Loucy (cell line): ENCODE measurements at regions not wholly inside any gene's neighbourhood (a gene's known extent, or its start where the extent isn't known, plus 50 kb on each side); places are given as distances from the start of the nearest gene placed in this dataset.

Experiments
- H2AFZ ChIP-seq: fragments of 200-600 bp; sonication (generic); 2 replicates; pipeline ENCODE4 v1.6.0; 2016; ENCODE audit warnings: antibody characterized with exemption, mild to moderate bottlenecking, low read length, moderate library complexity
- H3F3A ChIP-seq: fragments of 200-600 bp; 2 replicates; pipeline ENCODE4 v1.6.0; 2016; ENCODE audit warnings: antibody characterized with exemption, low read depth, mild to moderate bottlenecking
- H3K27me3 ChIP-seq: fragments of 200-600 bp; sonication (generic); 2 replicates; pipeline ENCODE4 v1.6.1; 2014; ENCODE audit warnings: low read length, mild to moderate bottlenecking; ENCODE audit not compliant: insufficient read depth, poor library complexity, severe bottlenecking
- H3K36me3 ChIP-seq: fragments of 200-600 bp; sonication (generic); 2 replicates; pipeline ENCODE4 v1.6.1; 2016; ENCODE audit warnings: low read length; ENCODE audit not compliant: insufficient read depth
- H3K4me1 ChIP-seq: fragments of 200-600 bp; sonication (generic); 2 replicates; pipeline ENCODE4 v1.5.1; 2014; ENCODE audit warnings: low read length, mild to moderate bottlenecking; ENCODE audit not compliant: insufficient read depth, poor library complexity, severe bottlenecking
- H3K4me2 ChIP-seq: fragments of 200-600 bp; sonication (generic); 2 replicates; pipeline ENCODE4 v1.6.0; 2014; ENCODE audit warnings: antibody characterized with exemption, low read length, low read depth, mild to moderate bottlenecking; ENCODE audit not compliant: poor library complexity, severe bottlenecking
- H3K4me3 ChIP-seq: fragments of 200-600 bp; sonication (generic); 2 replicates; pipeline ENCODE4 v1.5.1; 2014; ENCODE audit warnings: low read length, mild to moderate bottlenecking, mixed read lengths; ENCODE audit not compliant: poor library complexity, severe bottlenecking
- H3K79me2 ChIP-seq: fragments of 200-600 bp; sonication (generic); 2 replicates; pipeline ENCODE4 v1.6.1; 2014; ENCODE audit warnings: low read length; ENCODE audit not compliant: insufficient read depth
- H3K9ac ChIP-seq: fragments of 200-600 bp; sonication (generic); 2 replicates; pipeline ENCODE4 v1.6.0; 2014; ENCODE audit warnings: mild to moderate bottlenecking, low read depth, low read length, moderate library complexity; ENCODE audit not compliant: poor library complexity, severe bottlenecking
- H3K9me2 ChIP-seq: fragments of 200-600 bp; sonication (generic); replicated peaks from 2 replicates; pipeline ENCODE4 v1.6.1; 2016; ENCODE audit warnings: low read depth, low read length, mixed read lengths
- H3K9me3 ChIP-seq: fragments of 200-600 bp; sonication (generic); 2 replicates; pipeline ENCODE4 v1.6.1; 2014; ENCODE audit warnings: mild to moderate bottlenecking, antibody characterized with exemption, low read length, low read depth; ENCODE audit not compliant: insufficient read depth
- H4K20me1 ChIP-seq: fragments of 200-600 bp; sonication (generic); 2 replicates; pipeline ENCODE4 v1.6.0; 2014; ENCODE audit warnings: antibody characterized with exemption, low read length, mild to moderate bottlenecking; ENCODE audit not compliant: insufficient read depth, poor library complexity, severe bottlenecking
- EZH2phosphoT487 ChIP-seq: fragments of 200-600 bp; IDR thresholded peaks from 2 replicates; pipeline ENCODE4 v1.6.1; 2018; ENCODE audit warnings: antibody characterized with exemption, mild to moderate bottlenecking, moderate library complexity, borderline replicate concordance
- TF ChIP-seq, protein P1 (sequence below): fragments of 200-600 bp; sonication (generic); conservative IDR thresholded peaks from 2 replicates; pipeline ENCODE4 v1.5.1; 2014; ENCODE audit warnings: mild to moderate bottlenecking, antibody characterized with exemption, low read length

DNA sequence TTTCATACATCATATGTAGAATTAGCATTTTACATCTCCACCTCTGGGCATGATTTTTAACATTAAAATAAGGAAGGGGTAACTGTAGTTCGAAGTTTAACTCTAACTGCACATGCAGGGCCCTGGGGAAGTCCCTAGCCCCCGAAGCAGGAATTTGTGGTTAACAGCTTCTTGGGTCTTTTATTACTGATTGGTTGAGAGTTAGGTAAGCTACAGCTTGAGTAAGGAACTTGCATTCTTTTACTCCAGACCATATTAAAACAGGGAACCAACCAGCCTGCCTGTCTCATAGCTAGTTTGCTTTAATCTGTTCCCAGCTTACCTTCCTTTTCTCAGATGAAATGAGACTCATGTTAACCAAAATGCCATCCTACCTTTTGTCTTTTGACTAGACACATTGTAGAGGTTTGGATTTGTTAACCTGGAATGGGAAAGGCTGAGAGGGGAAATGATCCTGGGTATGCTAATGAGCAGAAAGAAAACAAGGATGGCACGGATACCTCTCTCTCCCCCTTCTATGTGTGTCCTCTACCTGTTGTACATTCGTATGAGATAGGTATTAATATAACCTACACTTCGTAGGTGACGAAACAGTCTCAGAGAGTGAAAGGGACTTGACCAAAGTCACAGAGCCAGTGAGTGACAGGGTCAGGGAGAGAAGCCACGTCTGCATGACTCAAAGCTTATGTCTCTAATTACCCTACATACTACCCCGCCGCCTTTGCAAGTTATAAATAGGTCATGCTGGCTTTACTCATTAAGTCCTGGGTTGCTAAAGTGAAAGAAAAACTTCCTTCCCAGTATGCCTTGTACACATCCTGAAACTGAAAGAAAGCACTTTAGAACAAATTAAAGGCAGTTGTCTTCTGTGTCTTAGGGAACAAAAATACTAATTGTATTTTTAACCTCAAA, 119.5 kb upstream of the AFF2 start:
- no peaks in the 10 kb centered on the region for H3K36me3 ChIP-seq
- no peaks in the 10 kb centered on the region for H3K27me3 ChIP-seq
- H3K9ac ChIP-seq = peak overlapping the region; percentile 81
- TF ChIP-seq, protein P1, sequence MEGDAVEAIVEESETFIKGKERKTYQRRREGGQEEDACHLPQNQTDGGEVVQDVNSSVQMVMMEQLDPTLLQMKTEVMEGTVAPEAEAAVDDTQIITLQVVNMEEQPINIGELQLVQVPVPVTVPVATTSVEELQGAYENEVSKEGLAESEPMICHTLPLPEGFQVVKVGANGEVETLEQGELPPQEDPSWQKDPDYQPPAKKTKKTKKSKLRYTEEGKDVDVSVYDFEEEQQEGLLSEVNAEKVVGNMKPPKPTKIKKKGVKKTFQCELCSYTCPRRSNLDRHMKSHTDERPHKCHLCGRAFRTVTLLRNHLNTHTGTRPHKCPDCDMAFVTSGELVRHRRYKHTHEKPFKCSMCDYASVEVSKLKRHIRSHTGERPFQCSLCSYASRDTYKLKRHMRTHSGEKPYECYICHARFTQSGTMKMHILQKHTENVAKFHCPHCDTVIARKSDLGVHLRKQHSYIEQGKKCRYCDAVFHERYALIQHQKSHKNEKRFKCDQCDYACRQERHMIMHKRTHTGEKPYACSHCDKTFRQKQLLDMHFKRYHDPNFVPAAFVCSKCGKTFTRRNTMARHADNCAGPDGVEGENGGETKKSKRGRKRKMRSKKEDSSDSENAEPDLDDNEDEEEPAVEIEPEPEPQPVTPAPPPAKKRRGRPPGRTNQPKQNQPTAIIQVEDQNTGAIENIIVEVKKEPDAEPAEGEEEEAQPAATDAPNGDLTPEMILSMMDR = no peak
- TF ChIP-seq EZH2phosphoT487 = no peak
- no peak overlapping the region for H2AFZ ChIP-seq
- peaks cover 33% of the 10 kb centered on the region for H3K4me1 ChIP-seq
- peaks cover 7% of the 10 kb centered on the region for H3F3A ChIP-seq
- no peaks in the 10 kb centered on the region for H3K9me2 ChIP-seq
- peaks cover 4% of the 10 kb centered on the region; the same call in 1 of the 2 replicates for H3K9me3 ChIP-seq
- H3K79me2 ChIP-seq = no peaks in the 10 kb centered on the region
- peak overlapping the region; percentile 66 for H3K4me3 ChIP-seq
- peak overlapping the region; percentile 85 for H3K4me2 ChIP-seq
- H4K20me1 ChIP-seq = no peaks in the 10 kb centered on the region

DNA sequence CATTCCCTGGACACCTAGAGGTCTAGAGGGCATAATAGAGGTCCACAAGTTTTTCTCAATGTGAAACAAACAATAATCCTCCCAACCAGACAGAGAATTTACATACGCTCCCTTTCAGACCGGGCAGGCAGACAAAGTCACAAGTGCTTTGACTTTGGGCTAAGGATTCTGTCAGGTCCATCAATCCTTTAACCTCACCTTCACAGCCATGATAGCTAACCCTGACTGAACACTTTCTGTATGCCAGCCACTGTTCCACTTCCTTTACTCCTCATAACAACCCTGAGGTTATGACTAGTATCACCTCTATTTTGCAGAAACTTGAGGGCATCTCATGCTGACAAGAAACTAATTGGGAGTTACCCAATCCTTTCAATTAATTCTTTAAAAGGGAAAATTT, 118.8 kb upstream of the AFF2 start:
- Histone ChIP-seq H3K9ac (peak overlapping the region; percentile 81), H3K27me3 (no peaks in the 10 kb centered on the region), H3K9me3 (peaks cover 4% of the 10 kb centered on the region; the same call in 1 of the 2 replicates), H3K4me3 (peak overlapping the region; percentile 66), H3K4me1 (peaks cover 33% of the 10 kb centered on the region), H3K9me2 (no peaks in the 10 kb centered on the region), H3K79me2 (no peaks in the 10 kb centered on the region), H2AFZ (no peak overlapping the region), H3K36me3 (no peaks in the 10 kb centered on the region), H3K4me2 (peak overlapping the region; percentile 85), H3F3A (peaks cover 7% of the 10 kb centered on the region), H4K20me1 (no peaks in the 10 kb centered on the region)
- no peak for TF ChIP-seq EZH2phosphoT487
- TF ChIP-seq, protein P1 = no peak

DNA sequence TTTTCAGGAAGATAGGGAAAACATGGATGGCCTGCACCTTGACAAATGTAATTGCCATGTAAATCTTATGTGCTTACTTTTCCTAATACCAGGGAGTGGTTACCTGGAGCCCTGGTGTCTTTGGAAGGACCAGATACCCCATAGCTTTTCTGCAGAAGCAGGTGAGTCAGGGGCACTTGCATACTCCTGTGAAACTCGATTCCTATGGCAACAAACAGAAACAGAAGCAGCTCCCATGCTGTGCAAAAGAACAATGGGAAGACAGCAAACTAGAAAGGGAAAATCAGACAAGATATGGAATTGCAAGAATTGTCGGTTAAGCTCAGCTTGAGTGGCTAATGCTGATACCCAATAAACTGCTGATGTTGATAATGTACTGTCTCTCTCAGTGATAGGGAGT, 117.4 kb upstream of the AFF2 start:
- Histone ChIP-seq H3K27me3 (no peaks in the 10 kb centered on the region), H3K79me2 (no peaks in the 10 kb centered on the region), H3K4me1 (peaks cover 33% of the 10 kb centered on the region), H3K4me3 (no peak overlapping the region), H4K20me1 (no peaks in the 10 kb centered on the region), H2AFZ (peak overlapping the region; percentile 77), H3K4me2 (no peak overlapping the region), H3K36me3 (no peaks in the 10 kb centered on the region), H3K9ac (no peak overlapping the region), H3K9me2 (no peaks in the 10 kb centered on the region), H3F3A (peaks cover 7% of the 10 kb centered on the region), H3K9me3 (peaks cover 4% of the 10 kb centered on the region; the same call in 1 of the 2 replicates)
- TF ChIP-seq, protein P1 = no peak
- TF ChIP-seq EZH2phosphoT487 = no peak
